NCI-H82 (cell line): ENCODE measurements at regions not wholly inside any gene's neighbourhood (a gene's known extent, or its start where the extent isn't known, plus 50 kb on each side); places are given as distances from the start of the nearest gene placed in this dataset.

ENCODE experiments used
- DNase-seq: peaks from one replicate; lab custom pipeline; 2025; lab: John Stamatoyannopoulos, UW

GRCh38 chr22:48333816-48334735 lies 1493.6 kb downstream of the BRD1 start:
- no peak for DNase-seq

- no peak for DNase-seq
Measured at GRCh38 chr22:48333323-48333763, 1494.3 kb downstream of the BRD1 start.

GRCh38 chr22:48332438-48333322 lies 1495.0 kb downstream of the BRD1 start:
- no peak for DNase-seq

- DNase-seq, result no peak
Measured at GRCh38 chr22:48331691-48332220, 1495.9 kb downstream of the BRD1 start.

- DNase-seq, result no peak
Measured at GRCh38 chr22:48331266-48331665, 1496.4 kb downstream of the BRD1 start.

GRCh38 chr22:48327721-48328120 lies 1500.0 kb downstream of the BRD1 start:
- DNase-seq, result no peak

- no peak for DNase-seq
Measured at GRCh38 chr22:48323746-48324145, 1503.9 kb downstream of the BRD1 start.

- no peak for DNase-seq
Measured at GRCh38 chr22:48322907-48323306, 1504.8 kb downstream of the BRD1 start.

GRCh38 chr22:48321986-48322545 lies 1505.6 kb downstream of the BRD1 start:
- DNase-seq, result no peak

- no peak for DNase-seq
Measured at GRCh38 chr22:48320683-48321451, 1506.8 kb downstream of the BRD1 start.

- DNase-seq, result no peak
Measured at GRCh38 chr22:48320048-48320682, 1507.5 kb downstream of the BRD1 start.

GRCh38 chr22:48319321-48320047 lies 1508.2 kb downstream of the BRD1 start:
- no peak for DNase-seq

- no peak for DNase-seq
Measured at GRCh38 chr22:48318575-48319320, 1508.9 kb downstream of the BRD1 start.

- DNase-seq, result no peak
Measured at GRCh38 chr22:48318173-48318572, 1509.5 kb downstream of the BRD1 start.

GRCh38 chr22:48316257-48317250 lies 1511.1 kb downstream of the BRD1 start:
- DNase-seq, result no peak

- no peak for DNase-seq
Measured at GRCh38 chr22:48315439-48316256, 1512.0 kb downstream of the BRD1 start.

- DNase-seq, result no peak
Measured at GRCh38 chr22:48314073-48314472, 1513.6 kb downstream of the BRD1 start.
